T-helper 9 cell (primary cell): ENCODE measurements at regions not wholly inside any gene's neighbourhood (a gene's known extent, or its start where the extent isn't known, plus 50 kb on each side); places are given as distances from the start of the nearest gene placed in this dataset.
"Not testable (repeated sequence)": the region's sequence is repeated elsewhere in the genome, so short reads cannot be mapped to it uniquely, and the experiment has no call there.

Source experiments
- DNase-seq: peaks from one replicate; pipeline ENCODE4 v3.0.0-alpha.2; 2020

- no peak for DNase-seq
Measured at GRCh38 chr4:19126903-19127302, 1105.3 kb upstream of the LCORL start.

GRCh38 chr4:19123681-19124080 lies 1102.1 kb upstream of the LCORL start:
- DNase-seq, result no peak

DNA sequence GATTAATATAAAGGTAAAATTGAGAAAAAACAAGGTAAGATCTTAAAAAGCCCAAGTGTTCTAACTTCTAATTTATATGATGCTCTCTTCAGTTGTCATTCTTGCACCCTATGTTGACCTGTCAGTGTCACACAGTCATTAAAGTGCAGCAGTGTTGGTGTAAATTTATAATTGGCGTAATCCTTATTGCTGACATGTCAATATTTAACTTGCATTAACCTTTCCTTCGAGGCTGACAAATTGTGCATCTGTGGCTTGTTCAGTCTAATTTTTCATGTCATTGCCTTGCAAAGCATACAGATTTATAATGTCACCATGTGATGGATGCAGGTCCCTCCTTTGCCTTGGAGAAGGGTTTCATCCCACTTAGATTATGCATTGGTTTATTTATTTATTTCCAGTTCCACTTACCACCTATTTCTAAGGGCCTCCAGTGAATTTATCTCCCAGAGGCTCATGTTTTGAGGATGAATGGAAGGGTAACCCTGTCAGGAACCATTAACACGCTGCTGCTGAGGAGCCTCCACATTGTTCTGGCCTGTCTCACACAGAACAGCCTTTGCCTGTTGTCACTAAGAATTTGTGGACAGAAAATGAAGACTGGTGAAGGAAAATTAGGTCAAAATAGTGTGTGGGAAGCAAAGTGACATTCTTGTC lies 1098.5 kb upstream of the LCORL start:
- DNase-seq, result no peak

- no peak for DNase-seq
Measured at GRCh38 chr4:19117022-19117421, 1095.5 kb upstream of the LCORL start.

- DNase-seq, result no peak
Measured at GRCh38 chr4:19104176-19104575, 1082.6 kb upstream of the LCORL start.

DNA sequence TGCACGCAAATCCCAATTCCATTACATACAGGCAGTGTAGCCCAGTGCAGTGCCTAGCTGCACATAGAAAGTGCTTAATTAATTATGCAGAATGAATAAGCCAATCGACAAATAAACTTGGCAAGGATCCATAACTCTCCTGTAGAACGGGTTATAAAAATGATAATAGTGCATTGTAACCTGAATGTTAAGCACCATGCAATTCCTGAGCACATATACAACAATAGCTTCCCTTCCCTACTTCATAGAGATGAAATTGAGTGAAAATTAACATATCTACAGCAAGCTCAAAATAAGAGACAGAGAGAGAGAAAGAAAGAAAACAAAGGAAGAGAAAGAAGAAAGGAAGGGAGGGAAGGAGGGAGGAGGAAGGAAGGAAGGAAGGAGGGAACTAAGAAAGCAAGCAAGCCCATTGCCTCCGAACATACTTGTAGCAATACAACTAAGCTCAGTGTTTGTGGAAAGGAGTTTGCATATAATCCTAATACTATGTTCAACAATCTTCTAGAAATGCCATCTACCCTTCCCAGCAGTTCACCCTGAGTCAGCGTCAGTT lies 1074.0 kb upstream of the LCORL start:
- no peak for DNase-seq

DNA sequence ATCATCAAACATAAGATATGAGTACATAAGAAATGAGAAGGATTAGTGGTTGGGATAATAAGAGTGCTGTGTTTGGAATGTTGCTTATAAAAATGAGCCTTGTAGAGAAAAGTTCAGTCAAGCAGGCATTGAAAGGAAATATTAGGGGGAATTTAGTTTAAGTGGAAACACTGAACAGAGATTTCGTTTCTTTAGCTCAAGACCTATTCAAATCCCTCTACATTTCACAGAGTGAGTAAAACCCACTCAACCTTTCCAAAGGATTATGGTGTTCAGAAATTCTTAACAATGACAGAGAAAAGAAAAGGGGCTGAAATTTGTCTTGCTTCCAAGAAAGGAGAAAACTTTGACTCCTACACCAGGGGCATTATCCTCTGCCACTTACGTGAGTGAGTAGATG lies 1072.4 kb upstream of the LCORL start:
- no peak for DNase-seq

DNA sequence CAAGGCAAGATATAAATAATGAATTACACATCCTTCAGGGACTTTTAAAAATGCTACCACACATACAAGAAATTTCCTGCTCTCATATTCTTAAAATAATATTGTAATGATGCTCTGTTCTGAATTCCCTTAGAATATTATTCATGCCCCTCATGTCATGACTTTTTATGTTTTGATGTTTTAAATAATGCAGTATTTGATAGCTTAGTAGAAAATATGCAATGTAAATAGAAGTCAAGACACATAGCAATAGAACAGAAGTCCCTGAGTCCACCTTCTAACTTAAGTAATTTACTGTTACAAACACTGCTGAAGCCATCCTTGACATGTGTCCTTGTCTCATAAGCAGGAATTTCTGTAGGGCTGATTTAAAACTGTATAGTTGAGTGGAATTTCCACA lies 1071.2 kb upstream of the LCORL start:
- DNase-seq, result no peak

DNA sequence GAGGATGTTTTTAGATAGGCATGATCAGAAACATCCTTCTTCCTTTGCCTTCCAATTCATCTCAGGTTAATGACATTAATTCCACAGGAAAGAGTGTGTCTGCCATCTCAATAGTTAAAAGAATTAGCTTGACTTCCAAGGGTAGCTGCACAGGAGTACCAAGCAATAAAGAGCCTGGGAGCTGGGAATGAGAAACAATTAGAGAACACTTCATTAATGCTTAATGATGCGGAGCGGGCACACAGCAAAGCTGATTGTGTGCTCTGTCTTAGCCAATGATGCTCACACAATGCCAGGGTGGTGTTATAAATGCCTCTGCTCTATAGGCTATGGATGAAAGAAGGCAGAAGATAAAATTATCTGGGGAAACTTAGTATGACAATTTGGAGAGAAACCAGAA lies 1052.5 kb upstream of the LCORL start:
- no peak for DNase-seq

- no peak for DNase-seq
Measured at GRCh38 chr4:19063662-19064061, 1042.1 kb upstream of the LCORL start.

GRCh38 chr4:19054916-19055315 lies 1033.4 kb upstream of the LCORL start:
- DNase-seq, result no peak

DNA sequence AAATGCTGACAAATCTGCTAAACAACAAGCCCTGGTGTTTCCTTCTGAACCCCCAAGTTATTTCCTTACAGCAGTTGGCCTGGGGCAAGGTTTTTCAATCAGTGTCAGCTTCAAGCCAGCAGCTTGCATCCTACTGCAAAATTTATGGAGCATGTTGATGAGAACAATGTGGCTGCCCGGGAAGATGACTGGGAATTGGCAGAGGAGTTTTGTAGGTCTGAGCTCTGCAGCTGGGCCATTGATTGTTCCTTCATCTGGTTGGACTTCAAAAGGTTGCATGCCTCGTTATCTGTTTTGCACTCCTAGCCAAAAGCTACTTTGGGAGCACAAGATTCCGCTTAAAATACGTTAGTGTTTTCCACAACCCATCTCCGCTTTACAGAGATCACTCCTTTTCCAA lies 1030.3 kb upstream of the LCORL start:
- DNase-seq, result no peak

- DNase-seq, result no peak
Measured at GRCh38 chr4:19047279-19047880, 1025.8 kb upstream of the LCORL start.

DNA sequence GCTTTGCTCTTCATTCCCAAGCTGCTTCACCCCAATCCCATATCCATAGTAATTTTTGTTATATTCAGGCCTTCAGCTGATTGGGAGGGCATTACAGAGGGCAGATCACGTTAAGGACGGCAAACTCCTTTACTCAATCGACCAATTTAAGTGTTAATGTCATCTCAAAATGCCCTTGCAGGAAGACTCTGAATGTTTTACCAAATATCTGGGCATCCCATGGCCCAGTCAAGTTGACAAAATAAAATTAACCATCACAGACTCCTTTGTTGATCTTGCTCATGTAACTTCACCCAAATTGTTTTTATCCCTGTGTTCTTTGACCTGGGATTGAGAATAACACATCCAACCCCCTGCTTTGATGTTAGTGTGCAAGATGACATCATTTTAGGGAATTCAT lies 1018.3 kb upstream of the LCORL start:
- no peak for DNase-seq

- DNase-seq, result no peak
Measured at GRCh38 chr4:19038231-19038630, 1016.7 kb upstream of the LCORL start.

DNA sequence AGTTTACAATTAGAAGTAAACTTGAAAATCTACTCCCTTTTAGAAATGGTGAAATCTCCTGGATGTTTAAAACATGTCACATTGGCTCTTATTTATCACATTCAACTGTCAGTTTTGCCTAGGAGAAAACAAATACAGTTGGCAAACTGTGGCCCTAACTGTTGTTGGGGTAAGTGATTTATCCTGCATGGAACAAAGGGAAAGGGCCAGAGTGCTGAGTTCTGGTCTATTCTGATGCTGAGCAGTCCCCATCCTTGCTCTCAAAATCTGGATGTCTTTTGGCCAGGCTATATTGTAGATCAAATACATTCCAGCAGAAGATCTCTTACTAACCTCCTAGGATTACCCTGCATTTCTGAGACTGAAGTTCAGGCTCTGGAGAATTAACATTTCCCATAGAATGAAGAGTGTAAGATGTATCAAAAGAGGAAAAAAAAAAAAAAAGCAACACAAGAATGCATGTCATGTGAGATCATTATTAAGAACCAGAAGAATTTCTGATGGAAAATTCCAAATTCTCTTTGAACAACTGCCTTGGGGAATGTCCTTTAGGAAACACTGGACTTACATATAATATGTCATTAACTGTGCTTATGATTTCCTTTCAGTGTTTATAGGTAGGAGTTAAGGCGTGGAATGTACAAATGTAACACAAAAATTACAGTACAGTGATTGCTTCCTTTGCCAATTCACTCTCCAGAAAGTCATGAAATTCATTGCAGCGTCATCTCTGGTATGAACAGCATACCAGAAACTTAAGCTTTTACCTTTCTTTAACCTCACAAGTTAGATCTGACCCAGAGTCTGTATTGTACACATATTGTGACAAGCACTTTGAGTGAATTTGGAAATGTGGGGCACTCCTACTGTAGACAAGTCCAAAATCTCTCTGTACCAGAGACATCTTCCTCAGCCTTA lies 1012.5 kb upstream of the LCORL start:
- no peak for DNase-seq

- no peak for DNase-seq
Measured at GRCh38 chr4:19030536-19030935, 1009.0 kb upstream of the LCORL start.

DNA sequence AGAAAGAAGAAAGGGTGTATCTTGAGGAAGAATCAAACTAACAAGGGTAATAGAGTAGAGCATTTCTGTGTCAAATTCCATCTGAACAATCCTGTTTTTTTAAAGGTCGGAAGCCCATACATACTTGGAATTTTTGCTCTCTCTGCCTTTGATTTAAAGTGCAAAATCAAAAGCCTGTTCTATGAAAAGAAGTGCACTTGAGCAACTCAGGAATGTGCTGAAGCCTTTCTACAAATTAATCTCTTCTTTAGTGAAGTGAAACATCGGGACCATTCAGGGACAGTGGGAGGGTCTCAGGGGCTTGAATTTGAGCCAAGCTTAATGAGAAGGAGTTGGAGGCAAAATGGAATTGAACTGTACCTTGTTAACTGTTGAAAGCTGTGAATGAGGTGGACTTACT lies 1008.5 kb upstream of the LCORL start:
- no peak for DNase-seq

GRCh38 chr4:19026281-19026680 lies 1004.7 kb upstream of the LCORL start:
- DNase-seq, result no peak

DNA sequence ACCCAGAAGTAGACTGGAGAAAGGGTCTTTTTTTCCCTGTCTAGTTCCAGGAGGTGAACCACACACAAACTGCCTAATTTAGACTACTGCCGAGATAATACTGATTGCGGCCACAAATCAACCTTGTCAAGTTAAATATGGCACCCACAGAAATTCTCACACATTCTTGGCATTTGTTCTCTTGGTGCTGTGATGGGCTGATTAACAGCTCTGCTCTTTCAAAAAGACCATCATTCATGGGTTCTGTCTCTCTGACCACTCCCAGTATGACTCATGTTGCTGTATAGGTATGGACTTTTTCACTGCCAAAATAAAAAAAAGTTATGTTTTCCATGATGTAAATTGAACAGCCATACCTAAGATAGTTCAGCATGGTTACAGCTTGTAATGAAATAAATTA lies 1003.5 kb upstream of the LCORL start:
- DNase-seq, result no peak

- no peak for DNase-seq
Measured at GRCh38 chr4:19024047-19024446, 1002.5 kb upstream of the LCORL start.

GRCh38 chr4:19021617-19022016 lies 1000.1 kb upstream of the LCORL start:
- no peak for DNase-seq

GRCh38 chr4:19016550-19016949 lies 995.0 kb upstream of the LCORL start:
- DNase-seq, result not testable (repeated sequence)

GRCh38 chr4:19014594-19014993 lies 993.0 kb upstream of the LCORL start:
- no peak for DNase-seq
